HG03025 (cell line): ENCODE measurements at regions not wholly inside any gene's neighbourhood (a gene's known extent, or its start where the extent isn't known, plus 50 kb on each side); places are given as distances from the start of the nearest gene placed in this dataset.

Experiments used
- ATAC-seq: cut with Tn5 transposase; IDR thresholded peaks from one replicate; pipeline ENCODE4 v1.9.1; 2021; ENCODE audit warnings: mild to moderate bottlenecking, moderate library complexity; ENCODE audit not compliant: unreplicated experiment, low FRiP score

DNA sequence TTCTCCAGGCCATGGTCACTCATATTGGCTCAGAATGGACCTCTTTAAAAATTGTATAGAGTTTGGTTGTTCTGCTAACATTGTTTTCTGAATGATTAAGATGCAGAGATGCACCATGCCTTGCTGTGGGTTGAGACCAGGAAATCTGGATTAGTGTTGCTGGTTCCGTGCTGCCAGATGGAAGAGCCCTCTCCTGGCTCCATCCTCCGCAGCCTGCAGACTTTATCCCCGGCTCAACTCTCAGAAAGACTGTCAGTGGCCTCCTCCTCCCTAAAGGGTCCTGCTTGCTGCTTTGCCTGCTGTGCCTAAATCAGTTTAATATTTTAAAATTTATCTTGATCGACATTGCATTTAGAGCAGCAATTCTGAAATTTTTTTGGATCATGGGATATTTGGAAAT lies 196.7 kb downstream of the TENT4A start:
- ATAC-seq: no peak

DNA sequence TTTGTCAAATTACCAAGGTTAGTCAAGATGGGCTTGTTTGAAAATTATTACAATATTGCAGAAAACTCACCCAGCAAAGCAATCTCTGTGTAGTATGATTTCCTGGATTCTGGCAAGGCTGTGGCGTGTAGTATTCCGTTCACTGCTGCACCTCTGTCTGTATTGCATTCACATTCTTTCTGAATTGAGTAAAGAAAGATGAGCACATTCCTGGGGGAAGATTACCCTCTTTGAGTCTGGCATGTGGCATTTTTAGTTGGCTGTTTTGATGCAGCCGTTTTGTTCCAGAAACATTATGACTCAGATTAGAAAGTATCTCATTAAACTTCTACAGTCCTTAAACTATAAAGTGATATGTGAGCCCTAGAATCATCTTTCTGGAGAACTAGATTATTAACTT lies 197.7 kb downstream of the TENT4A start:
- no peak for ATAC-seq

DNA sequence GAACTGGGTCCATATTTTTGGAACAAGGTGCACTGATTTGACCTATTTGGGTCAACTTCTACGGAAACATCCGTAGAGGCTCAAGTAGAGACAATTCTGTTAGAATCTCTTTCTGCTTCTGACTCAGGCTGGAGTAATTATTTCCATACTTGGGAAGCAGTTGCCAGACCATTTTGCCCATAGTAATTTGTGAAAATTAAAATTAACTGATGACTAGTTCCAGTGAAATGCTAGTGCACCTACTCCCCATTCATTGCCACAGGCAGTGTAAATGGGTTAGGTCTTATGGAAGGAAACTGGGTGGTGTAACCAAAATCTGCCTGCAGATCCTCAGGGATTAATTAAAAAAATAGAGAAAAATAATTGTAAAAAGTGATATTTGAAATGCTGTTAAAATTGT lies 201.1 kb downstream of the TENT4A start:
- no peak for ATAC-seq

DNA sequence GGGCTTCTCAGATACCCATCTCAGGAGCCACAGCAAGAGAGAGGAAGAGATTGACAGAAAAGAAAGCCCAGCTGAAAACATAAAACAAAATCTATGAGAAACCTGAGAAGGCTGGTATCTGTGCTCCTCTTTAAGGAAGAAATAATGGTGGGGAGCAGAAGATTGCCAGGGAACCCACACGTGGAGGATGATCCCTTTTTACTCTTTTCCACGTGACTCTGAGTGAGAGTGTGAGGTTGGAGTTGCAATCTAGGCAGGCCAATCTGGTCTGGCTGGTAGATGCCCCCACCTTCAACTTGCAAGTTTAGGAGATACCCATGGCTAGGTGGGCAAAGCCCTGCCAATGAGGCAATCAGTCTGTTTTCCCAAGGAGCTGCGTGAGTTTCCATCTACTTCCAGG lies 202.3 kb downstream of the TENT4A start:
- no peak for ATAC-seq

DNA sequence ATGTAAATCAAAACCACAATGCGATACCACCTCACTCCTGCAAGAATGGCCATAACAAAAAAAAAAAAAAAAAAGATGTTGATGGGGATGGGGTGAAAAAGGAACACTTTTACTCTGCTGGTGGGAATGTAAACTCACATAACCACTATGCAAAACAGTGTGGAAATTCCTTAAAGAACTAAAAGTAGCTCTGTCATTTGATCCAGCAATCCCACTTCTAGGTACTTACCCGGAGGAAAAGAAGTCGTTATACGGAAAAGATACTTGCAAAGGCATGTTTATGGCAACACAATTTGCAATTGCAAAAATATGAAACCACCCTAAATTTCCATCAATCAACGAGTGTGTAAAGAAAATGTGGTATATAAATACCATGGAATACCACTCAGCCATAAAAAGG lies 205.0 kb downstream of the TENT4A start:
- no peak for ATAC-seq

- ATAC-seq: no peak
These were observed 207.5 kb downstream of the TENT4A start for GRCh38 chr5:6920628-6921256.

DNA sequence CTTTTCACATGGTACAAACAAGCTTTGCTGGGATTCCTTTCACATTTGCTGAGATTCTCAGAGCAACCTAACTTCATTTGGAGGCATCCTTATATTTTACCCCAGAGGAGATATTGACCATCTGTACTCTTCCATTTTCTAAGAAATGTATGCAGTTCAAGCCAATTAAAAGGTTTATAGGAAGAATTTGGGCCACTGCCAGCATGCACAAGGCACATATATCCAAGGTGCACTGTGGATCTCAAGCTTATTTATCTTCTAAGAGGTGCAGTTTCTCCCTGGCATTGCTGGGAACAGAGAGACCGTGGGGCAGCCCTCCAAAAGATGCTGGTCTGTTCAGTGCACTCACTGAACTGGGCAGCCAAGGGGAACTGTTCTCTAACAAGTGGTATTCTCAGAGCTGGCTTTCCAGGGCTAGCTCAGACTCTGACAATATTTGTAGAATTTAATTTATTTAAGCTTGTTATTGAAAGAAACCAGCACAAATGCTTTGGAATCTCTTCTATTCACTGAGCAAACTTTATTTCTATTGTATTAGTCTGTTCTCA lies 213.3 kb downstream of the TENT4A start:
- no peak for ATAC-seq

- ATAC-seq: no peak
These were observed 222.8 kb downstream of the TENT4A start for GRCh38 chr5:6936031-6936430.

GRCh38 chr5:6937677-6938076 lies 224.4 kb downstream of the TENT4A start:
- no peak for ATAC-seq

GRCh38 chr5:6941631-6942030 lies 228.4 kb downstream of the TENT4A start:
- no peak for ATAC-seq

GRCh38 chr5:6943197-6944112 lies 230.2 kb downstream of the TENT4A start:
- no peak for ATAC-seq

- ATAC-seq: no peak
These were observed 235.3 kb downstream of the TENT4A start for GRCh38 chr5:6948562-6948961.

GRCh38 chr5:6949230-6949629 lies 236.0 kb downstream of the TENT4A start:
- no peak for ATAC-seq

DNA sequence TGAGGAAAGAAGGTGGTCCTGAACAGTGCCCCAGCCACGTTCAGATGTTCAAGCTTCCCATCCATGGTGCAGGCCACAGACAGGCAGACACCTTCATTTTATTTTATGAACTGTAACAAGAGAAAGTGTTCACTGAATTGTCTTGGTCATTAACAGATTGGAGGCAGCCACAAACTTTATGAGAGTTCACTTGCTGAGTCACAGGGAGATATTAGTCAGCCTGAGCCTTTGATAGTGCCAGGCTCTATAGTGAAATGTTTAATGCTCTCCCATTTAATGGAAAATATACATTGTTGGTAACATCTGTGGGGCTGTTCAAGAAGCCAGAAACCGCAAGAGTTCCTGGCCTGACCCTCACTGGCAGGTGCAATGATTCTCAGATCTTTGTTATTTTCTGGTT lies 237.0 kb downstream of the TENT4A start:
- no peak for ATAC-seq

DNA sequence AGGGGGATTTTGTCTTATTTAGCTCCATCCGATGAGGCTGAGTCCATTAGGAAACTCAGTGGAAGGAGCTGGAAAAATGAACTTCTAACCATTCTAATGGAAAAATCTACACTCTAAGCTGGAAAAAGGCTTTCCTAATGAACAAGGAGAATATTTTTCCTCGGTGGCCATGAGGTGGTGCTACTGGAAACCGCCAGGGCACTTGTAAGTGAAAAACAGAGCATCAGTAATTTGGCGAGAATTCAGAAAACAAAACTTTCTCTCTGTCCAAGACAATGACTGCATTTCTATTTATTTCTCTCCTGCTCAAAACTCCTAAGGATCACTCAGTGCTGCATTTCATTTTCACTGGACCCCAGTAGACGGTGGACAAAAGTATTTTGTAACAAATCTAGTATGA lies 237.6 kb downstream of the TENT4A start:
- no peak for ATAC-seq

- ATAC-seq: no peak
These were observed 247.9 kb downstream of the TENT4A start for GRCh38 chr5:6961123-6961522.

DNA sequence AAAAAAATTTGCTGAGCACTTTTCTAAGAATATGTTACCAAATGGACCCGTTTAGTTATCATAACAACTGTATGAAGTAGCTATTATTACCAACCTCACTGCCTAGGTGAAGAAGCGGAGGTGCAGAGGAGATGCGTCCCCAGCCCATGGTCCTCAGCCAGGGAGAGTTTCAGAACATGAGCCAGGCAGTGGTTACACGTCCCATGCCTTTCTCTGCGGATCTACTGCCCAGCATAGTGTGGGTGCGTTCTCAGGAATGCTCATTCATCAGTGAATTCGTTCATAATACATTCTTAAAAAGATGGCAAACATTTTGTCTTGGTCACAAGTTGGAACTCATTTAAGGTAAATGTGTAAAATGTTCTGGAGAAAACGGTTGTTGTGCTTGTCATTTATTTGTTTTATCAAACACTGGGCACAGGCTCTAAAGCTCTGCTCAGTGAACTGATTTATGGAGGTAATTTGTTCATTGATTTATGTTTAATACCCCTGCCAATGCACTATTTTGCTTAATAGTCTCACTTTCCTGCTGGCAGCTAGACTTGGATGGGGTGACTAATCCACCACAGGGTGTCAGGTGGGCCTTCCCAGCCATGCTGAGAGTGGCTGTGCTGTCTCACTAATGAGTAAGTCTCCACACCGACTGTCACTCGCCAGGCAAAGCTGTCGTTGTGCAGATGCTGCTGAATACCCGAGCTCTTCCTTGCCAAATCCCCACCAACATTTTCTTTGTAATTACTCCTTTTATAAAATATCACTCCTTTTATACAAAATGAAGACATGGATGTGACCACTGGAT lies 248.8 kb downstream of the TENT4A start:
- no peak for ATAC-seq

- no peak for ATAC-seq
These were observed 263.7 kb downstream of the TENT4A start for GRCh38 chr5:6976971-6977370.

- ATAC-seq: no peak
These were observed 265.8 kb downstream of the TENT4A start for GRCh38 chr5:6979061-6979460.

GRCh38 chr5:6989230-6989629 lies 276.0 kb downstream of the TENT4A start:
- ATAC-seq: no peak

- no peak for ATAC-seq
These were observed 280.9 kb downstream of the TENT4A start for GRCh38 chr5:6994097-6994496.
